ENCODE measurements at regions not wholly inside any gene's neighbourhood (a gene's known extent, or its start where the extent isn't known, plus 50 kb on each side); places are given as distances from the start of the nearest gene placed in this dataset.

- in situ Hi-C loops (cut with MboI), result loop anchor here (5.0 kb wide), 1 partner anchor 442 kb away; no protein-coding TSS in a partner anchor
- TF ChIP-seq EZH2 (IDR thresholded peaks at IDR 0.05; ENCODE audit: insufficient read depth, poor library complexity, severe bottlenecking) (no peak), EZH2phosphoT487 (IDR thresholded peaks at IDR 0.05; ENCODE audit: insufficient read depth, low read depth) (no peak)
- Histone ChIP-seq H3K79me2 (ENCODE audit: insufficient read depth) (no peaks in the 10 kb centered on the region), H4K20me1 (ENCODE audit: insufficient read depth) (no peaks in the 10 kb centered on the region), H2AFZ (peak overlapping the region; percentile 73; the same call in 1 of the 2 replicates), H3K4me1 (ENCODE audit: insufficient read depth) (peaks cover 15% of the 10 kb centered on the region; the same call in 1 of the 2 replicates), H3F3A (ENCODE audit: insufficient read depth) (peaks cover 10% of the 10 kb centered on the region; the same call in 1 of the 2 replicates), H3K9ac (peak overlapping the region; percentile 87), H3K9me2 (ENCODE audit: insufficient read depth) (no peaks in the 10 kb centered on the region), H3K4me3 (no peak overlapping the region), H3K27me3 (replicated peaks; ENCODE audit: insufficient read depth) (no peaks in the 10 kb centered on the region), H3K27ac (peak overlapping the region; percentile 69), H3K4me2 (ENCODE audit: unreplicated experiment) (peak overlapping the region; percentile 76), H3K9me3 (ENCODE audit: low read depth) (no peaks in the 10 kb centered on the region), H3K36me3 (ENCODE audit: low read depth) (no peaks in the 10 kb centered on the region)
- WGBS, 2 experiments (ENCODE audit: low coverage in 1 of 2, low lambda C conversion rate in 2 of 2, missing lambda C conversion rate in 2 of 2), result 44 to 50% methylated on average over 3 of the region's 3 CpGs
- DNase-seq, result no peak
These were observed 61.7 kb upstream of the MAP3K4 start for GRCh38 chr6:160929831-160930230.

DNA sequence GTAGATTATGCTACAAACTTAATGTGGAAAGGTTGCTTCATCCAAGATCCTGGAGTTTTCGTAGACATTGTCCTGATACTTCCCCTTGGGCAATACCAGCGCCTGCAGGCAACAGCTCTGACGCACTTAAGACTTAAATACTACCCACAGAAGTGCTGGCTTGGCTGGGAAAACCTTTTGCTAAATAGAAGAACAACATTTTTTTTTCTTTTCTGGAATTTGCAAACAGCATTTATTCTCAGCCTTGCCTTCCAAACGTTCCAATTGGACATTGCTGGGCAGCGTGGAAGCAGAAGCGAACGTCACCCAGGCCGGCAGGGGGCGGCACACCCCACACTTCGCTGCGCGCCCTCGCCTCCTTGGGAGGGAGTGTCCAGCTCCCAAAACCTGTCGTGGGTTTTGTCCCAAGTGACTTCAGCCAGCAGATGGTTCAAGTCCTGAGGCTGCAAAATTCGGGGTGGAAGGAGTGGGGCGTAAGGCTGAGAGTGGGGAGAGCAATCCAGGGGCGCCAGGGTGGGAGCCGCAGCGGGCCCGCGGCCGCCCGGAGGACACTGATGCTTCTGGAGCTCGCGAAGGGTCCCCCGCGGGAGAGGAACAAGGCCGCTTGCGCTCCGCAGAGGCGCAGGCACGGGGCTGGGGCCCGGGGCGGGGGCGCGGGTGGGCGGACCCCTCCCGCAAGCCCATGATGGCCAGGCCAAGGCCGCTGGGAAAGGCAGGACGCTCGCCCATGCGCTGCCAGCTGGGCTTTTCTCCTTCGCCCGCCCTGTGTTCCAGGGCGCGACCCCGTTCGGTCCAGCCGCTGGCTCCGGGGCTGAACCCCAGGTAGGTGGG, 60.8 kb upstream of the MAP3K4 start:
- no peaks in the 10 kb centered on the region for H3K79me2 ChIP-seq (ENCODE audit: insufficient read depth)
- peak overlapping the region; percentile 87 for H3K9ac ChIP-seq
- H3K36me3 ChIP-seq (ENCODE audit: low read depth), result no peaks in the 10 kb centered on the region
- H3K9me3 ChIP-seq (ENCODE audit: low read depth), result no peaks in the 10 kb centered on the region
- H3K4me2 ChIP-seq (ENCODE audit: unreplicated experiment), result peak overlapping the region; percentile 76
- peaks cover 10% of the 10 kb centered on the region; the same call in 1 of the 2 replicates for H3F3A ChIP-seq (ENCODE audit: insufficient read depth)
- DNase-seq, result peak; percentile 92
- no peak for TF ChIP-seq EZH2 (IDR thresholded peaks at IDR 0.05; ENCODE audit: insufficient read depth, poor library complexity, severe bottlenecking)
- no peak for TF ChIP-seq EZH2phosphoT487 (IDR thresholded peaks at IDR 0.05; ENCODE audit: insufficient read depth, low read depth)
- H4K20me1 ChIP-seq (ENCODE audit: insufficient read depth), result no peaks in the 10 kb centered on the region
- no peaks in the 10 kb centered on the region for H3K9me2 ChIP-seq (ENCODE audit: insufficient read depth)
- peak overlapping the region; percentile 69 for H3K27ac ChIP-seq
- peak overlapping the region; percentile 77 for H3K4me3 ChIP-seq
- in situ Hi-C loops (cut with MboI), result no loop called here
- H3K4me1 ChIP-seq (ENCODE audit: insufficient read depth), result peaks cover 15% of the 10 kb centered on the region; the same call in 1 of the 2 replicates
- 2 to 4% methylated on average over 34 to 35 of the region's 50 CpGs for WGBS, 2 experiments (ENCODE audit: low coverage in 1 of 2, low lambda C conversion rate in 2 of 2, missing lambda C conversion rate in 2 of 2)
- peak overlapping the region; percentile 73 for H2AFZ ChIP-seq
- H3K27me3 ChIP-seq (replicated peaks; ENCODE audit: insufficient read depth), result no peaks in the 10 kb centered on the region

DNA sequence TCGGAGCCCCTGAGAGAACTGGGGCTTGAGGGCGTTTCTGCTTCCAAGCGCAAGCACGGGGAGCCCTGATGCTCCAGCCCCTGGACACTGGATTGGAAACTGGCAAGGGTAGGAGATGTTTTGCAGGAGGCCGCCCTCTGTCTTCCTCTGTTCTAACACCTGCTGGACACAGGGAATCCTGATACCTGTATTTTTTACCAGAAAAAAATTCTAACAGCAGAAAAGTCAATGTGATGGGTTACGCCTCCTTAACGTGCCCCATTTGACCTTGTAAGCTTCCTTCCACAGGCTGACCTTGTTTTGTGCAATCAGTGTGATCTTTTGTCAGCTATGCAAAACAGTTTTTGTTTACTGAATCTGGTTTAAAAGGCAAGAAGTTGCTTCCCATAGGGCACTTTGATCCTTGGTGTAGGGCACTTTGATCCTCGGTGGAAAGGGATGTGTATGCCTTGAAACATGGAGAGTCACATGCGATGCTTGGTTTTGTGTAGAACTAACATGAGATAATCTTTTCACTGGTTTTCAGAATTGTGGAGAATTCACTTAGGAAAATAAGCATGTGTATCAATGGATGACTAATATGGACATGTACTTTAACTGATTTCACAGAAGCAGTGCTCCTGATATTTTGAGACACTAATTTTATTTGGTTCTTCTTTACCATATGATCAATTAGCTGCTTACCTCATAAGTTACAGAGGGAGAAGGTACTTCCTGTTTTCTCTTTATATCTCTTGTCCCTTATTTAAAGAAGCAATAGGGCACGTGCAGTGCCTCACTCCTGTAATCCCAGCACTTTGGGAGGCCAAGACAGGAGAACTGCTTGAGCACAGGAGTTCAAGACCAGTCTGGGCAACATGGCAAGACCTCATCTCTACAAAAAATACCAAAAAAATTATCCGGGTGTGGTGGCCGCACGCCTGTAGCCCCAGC, 59.9 kb upstream of the MAP3K4 start:
- H3K4me1 ChIP-seq (ENCODE audit: insufficient read depth), result peaks cover 15% of the 10 kb centered on the region; the same call in 1 of the 2 replicates
- H3K9ac ChIP-seq, result peak overlapping the region; percentile 87
- peaks cover 10% of the 10 kb centered on the region; the same call in 1 of the 2 replicates for H3F3A ChIP-seq (ENCODE audit: insufficient read depth)
- no peaks in the 10 kb centered on the region for H3K9me3 ChIP-seq (ENCODE audit: low read depth)
- in situ Hi-C loops (cut with MboI), result no loop called here
- no peaks in the 10 kb centered on the region for H3K79me2 ChIP-seq (ENCODE audit: insufficient read depth)
- H2AFZ ChIP-seq, result peak overlapping the region; percentile 73
- WGBS, 2 experiments (ENCODE audit: low coverage in 1 of 2, low lambda C conversion rate in 2 of 2, missing lambda C conversion rate in 2 of 2), result 58 to 62% methylated on average over 13 of the region's 13 CpGs
- peak overlapping the region; percentile 77 for H3K4me3 ChIP-seq
- H4K20me1 ChIP-seq (ENCODE audit: insufficient read depth), result no peaks in the 10 kb centered on the region
- peak overlapping the region; percentile 69 for H3K27ac ChIP-seq
- H3K27me3 ChIP-seq (replicated peaks; ENCODE audit: insufficient read depth), result no peaks in the 10 kb centered on the region
- TF ChIP-seq EZH2phosphoT487 (IDR thresholded peaks at IDR 0.05; ENCODE audit: insufficient read depth, low read depth), result no peak
- no peak for TF ChIP-seq EZH2 (IDR thresholded peaks at IDR 0.05; ENCODE audit: insufficient read depth, poor library complexity, severe bottlenecking)
- H3K9me2 ChIP-seq (ENCODE audit: insufficient read depth), result no peaks in the 10 kb centered on the region
- DNase-seq, result peak; percentile 20
- no peaks in the 10 kb centered on the region for H3K36me3 ChIP-seq (ENCODE audit: low read depth)
- H3K4me2 ChIP-seq (ENCODE audit: unreplicated experiment), result peak overlapping the region; percentile 76

- no peak overlapping the region for H3K27ac ChIP-seq
These were observed 58.3 kb upstream of the MAP3K4 start for GRCh38 chr6:160933256-160933655.

More at GRCh38 chr6:160933256-160933655, 58.3 kb upstream of the MAP3K4 start:
- no peaks in the 10 kb centered on the region for H3K27me3 ChIP-seq (replicated peaks; ENCODE audit: insufficient read depth)
- no peak overlapping the region for H3K9ac ChIP-seq
- H3K4me1 ChIP-seq (ENCODE audit: insufficient read depth), result peaks cover 15% of the 10 kb centered on the region; the same call in 1 of the 2 replicates
- 92 to 96% methylated on average over 8 of the region's 8 CpGs for WGBS, 2 experiments (ENCODE audit: low coverage in 1 of 2, low lambda C conversion rate in 2 of 2, missing lambda C conversion rate in 2 of 2)
- TF ChIP-seq EZH2phosphoT487 (IDR thresholded peaks at IDR 0.05; ENCODE audit: insufficient read depth, low read depth), result no peak
- no peak for TF ChIP-seq EZH2 (IDR thresholded peaks at IDR 0.05; ENCODE audit: insufficient read depth, poor library complexity, severe bottlenecking)
- H3F3A ChIP-seq (ENCODE audit: insufficient read depth), result peaks cover 10% of the 10 kb centered on the region; the same call in 1 of the 2 replicates
- no peaks in the 10 kb centered on the region for H4K20me1 ChIP-seq (ENCODE audit: insufficient read depth)
- H3K4me2 ChIP-seq (ENCODE audit: unreplicated experiment), result no peak overlapping the region
- in situ Hi-C loops (cut with MboI), result no loop called here
- H3K9me2 ChIP-seq (ENCODE audit: insufficient read depth), result no peaks in the 10 kb centered on the region
- no peaks in the 10 kb centered on the region for H3K79me2 ChIP-seq (ENCODE audit: insufficient read depth)
- no peaks in the 10 kb centered on the region for H3K36me3 ChIP-seq (ENCODE audit: low read depth)
- no peak for DNase-seq
- H3K4me3 ChIP-seq, result no peak overlapping the region
- no peaks in the 10 kb centered on the region for H3K9me3 ChIP-seq (ENCODE audit: low read depth)
- H2AFZ ChIP-seq, result no peak overlapping the region
